ENCODE measurements at regions not wholly inside any gene's neighbourhood (a gene's known extent, or its start where the extent isn't known, plus 50 kb on each side); places are given as distances from the start of the nearest gene placed in this dataset.

DNA sequence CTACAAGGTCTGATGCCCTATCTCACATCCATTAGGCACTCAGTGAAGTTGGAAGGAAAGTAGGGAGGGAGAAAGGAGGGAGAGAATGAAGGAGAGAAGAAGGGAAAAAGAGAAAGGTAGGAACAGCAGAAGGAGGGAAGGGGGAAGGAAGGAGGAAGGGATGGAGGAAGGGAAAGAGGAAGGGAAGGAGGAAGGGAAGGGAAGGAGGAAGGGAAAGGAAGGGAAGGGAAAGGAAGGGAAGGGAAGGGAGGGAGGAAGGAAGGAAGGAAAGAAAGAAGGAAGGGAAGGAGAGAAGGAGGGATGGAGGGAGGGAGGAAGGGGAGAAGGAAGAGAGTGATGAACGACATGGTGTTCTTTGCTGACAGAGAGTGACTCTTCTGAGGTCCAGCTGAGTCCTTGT, 468.9 kb upstream of the MYT1L start:
- no peak for DNase-seq
- H3K4me1 ChIP-seq (ENCODE audit: control insufficient read depth, insufficient read depth, low read length) = no peaks in the 10 kb centered on the region
- Mint-ChIP-seq H3K27ac (no peak overlapping the region), H3K27me3 (ENCODE audit: insufficient read depth) (peaks cover 3% of the 10 kb centered on the region), H3K36me3 (ENCODE audit: low read depth) (no peaks in the 10 kb centered on the region), H3K9me3 (peaks cover 17% of the 10 kb centered on the region), H3K4me1 (no peaks in the 10 kb centered on the region), H3K4me3 (no peak overlapping the region)
- no peak overlapping the region for H3K4me3 ChIP-seq (ENCODE audit: low read length)
- no peaks in the 10 kb centered on the region for H3K36me3 ChIP-seq (ENCODE audit: control insufficient read depth, insufficient read depth, low read length)
- H3K9ac ChIP-seq (ENCODE audit: extremely low read depth, low read length, poor library complexity, severe bottlenecking) = no peak overlapping the region
- H3K9me3 ChIP-seq (ENCODE audit: control insufficient read depth, low read length) = peaks cover 13% of the 10 kb centered on the region
- TF ChIP-seq, protein P1, sequence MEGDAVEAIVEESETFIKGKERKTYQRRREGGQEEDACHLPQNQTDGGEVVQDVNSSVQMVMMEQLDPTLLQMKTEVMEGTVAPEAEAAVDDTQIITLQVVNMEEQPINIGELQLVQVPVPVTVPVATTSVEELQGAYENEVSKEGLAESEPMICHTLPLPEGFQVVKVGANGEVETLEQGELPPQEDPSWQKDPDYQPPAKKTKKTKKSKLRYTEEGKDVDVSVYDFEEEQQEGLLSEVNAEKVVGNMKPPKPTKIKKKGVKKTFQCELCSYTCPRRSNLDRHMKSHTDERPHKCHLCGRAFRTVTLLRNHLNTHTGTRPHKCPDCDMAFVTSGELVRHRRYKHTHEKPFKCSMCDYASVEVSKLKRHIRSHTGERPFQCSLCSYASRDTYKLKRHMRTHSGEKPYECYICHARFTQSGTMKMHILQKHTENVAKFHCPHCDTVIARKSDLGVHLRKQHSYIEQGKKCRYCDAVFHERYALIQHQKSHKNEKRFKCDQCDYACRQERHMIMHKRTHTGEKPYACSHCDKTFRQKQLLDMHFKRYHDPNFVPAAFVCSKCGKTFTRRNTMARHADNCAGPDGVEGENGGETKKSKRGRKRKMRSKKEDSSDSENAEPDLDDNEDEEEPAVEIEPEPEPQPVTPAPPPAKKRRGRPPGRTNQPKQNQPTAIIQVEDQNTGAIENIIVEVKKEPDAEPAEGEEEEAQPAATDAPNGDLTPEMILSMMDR (conservative IDR thresholded peaks at IDR 0.05) = no peak
- H3K27me3 ChIP-seq (ENCODE audit: control insufficient read depth, insufficient read depth, low read length, poor library complexity, severe bottlenecking) = no peaks in the 10 kb centered on the region
- no peak overlapping the region for H3K27ac ChIP-seq (ENCODE audit: low read depth, low read length)
- 50 to 74% methylated on average over 1 of the region's 1 CpG for WGBS, 2 experiments (ENCODE audit: insufficient coverage in 1 of 2, insufficient read length in 1 of 2)

DNA sequence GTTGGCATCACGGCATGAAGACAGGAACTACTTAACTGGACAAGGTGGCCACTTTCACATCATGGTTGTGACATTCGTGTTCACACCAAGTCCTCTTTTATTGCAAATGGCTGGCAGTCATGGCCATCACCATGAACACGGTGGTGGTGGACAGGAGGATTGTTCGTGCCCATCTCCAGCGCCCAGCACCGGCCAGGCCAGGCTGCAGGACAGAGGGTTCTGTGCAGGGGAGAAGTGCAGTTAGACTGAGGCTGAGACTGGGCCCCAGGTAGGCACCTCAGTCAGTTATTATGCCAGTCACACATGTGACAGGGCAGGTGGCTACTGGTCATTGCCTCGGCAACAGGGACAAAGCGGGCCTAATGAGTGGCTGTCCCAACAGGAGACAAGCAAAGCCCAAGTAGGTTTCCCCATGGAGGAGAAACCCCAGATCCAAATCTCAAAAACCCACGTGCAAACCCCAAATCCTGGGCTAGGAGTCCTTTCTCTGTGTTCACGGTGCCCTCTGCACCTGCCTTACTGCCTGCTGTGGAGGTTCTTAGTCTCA, 468.1 kb upstream of the MYT1L start:
- TF ChIP-seq, protein P1 (conservative IDR thresholded peaks at IDR 0.05) = no peak
- Histone ChIP-seq H3K27me3 (ENCODE audit: control insufficient read depth, insufficient read depth, low read length, poor library complexity, severe bottlenecking) (no peaks in the 10 kb centered on the region), H3K4me3 (ENCODE audit: low read length) (no peak overlapping the region), H3K4me1 (ENCODE audit: control insufficient read depth, insufficient read depth, low read length) (no peaks in the 10 kb centered on the region), H3K9ac (ENCODE audit: extremely low read depth, low read length, poor library complexity, severe bottlenecking) (no peak overlapping the region), H3K36me3 (ENCODE audit: control insufficient read depth, insufficient read depth, low read length) (no peaks in the 10 kb centered on the region), H3K9me3 (ENCODE audit: control insufficient read depth, low read length) (peaks cover 13% of the 10 kb centered on the region), H3K27ac (ENCODE audit: low read depth, low read length) (no peak overlapping the region)
- Mint-ChIP-seq H3K9me3 (peaks cover 17% of the 10 kb centered on the region), H3K27ac (no peak overlapping the region), H3K4me3 (no peak overlapping the region), H3K27me3 (ENCODE audit: insufficient read depth) (peaks cover 3% of the 10 kb centered on the region), H3K4me1 (no peaks in the 10 kb centered on the region), H3K36me3 (ENCODE audit: low read depth) (no peaks in the 10 kb centered on the region)
- WGBS, 2 experiments (ENCODE audit: insufficient coverage in 1 of 2, insufficient read length in 1 of 2) = 90 to 95% methylated on average over 9 to 10 of the region's 10 CpGs
- peak; percentile 22 for DNase-seq

DNA sequence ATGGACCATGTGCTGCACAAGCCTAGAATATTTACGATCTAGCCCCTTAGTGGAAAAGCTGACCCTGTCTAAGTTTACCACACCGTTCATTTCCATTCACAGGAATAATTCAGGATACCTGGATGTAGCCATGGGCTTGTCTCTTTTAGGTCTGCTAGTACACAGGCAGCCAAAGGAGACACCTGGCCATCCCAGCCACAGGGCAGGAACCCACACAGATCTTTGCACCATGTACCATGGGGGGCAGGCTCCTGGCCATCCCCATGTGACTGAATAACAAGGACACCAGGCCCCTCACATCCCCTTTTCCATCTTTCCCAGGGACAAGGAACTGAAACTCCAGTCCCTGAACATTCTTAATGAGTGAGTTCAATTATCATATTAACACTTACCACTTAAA, 467.3 kb upstream of the MYT1L start:
- Histone ChIP-seq H3K27me3 (ENCODE audit: control insufficient read depth, insufficient read depth, low read length, poor library complexity, severe bottlenecking) (no peaks in the 10 kb centered on the region), H3K27ac (ENCODE audit: low read depth, low read length) (no peak overlapping the region), H3K36me3 (ENCODE audit: control insufficient read depth, insufficient read depth, low read length) (no peaks in the 10 kb centered on the region), H3K4me1 (ENCODE audit: control insufficient read depth, insufficient read depth, low read length) (no peaks in the 10 kb centered on the region), H3K9me3 (ENCODE audit: control insufficient read depth, low read length) (peaks cover 13% of the 10 kb centered on the region), H3K9ac (ENCODE audit: extremely low read depth, low read length, poor library complexity, severe bottlenecking) (no peak overlapping the region), H3K4me3 (ENCODE audit: low read length) (no peak overlapping the region)
- H3K4me3 Mint-ChIP-seq = no peak overlapping the region
- H3K27ac Mint-ChIP-seq = no peak overlapping the region
- WGBS, 2 experiments (ENCODE audit: insufficient coverage in 1 of 2, insufficient read length in 1 of 2) = 89 to 100% methylated on average over 2 of the region's 2 CpGs
- no peaks in the 10 kb centered on the region for H3K4me1 Mint-ChIP-seq
- H3K9me3 Mint-ChIP-seq = peaks cover 16% of the 10 kb centered on the region
- peak; percentile 15 for DNase-seq
- TF ChIP-seq, protein P1 (conservative IDR thresholded peaks at IDR 0.05) = no peak
- peaks cover 3% of the 10 kb centered on the region for H3K27me3 Mint-ChIP-seq (ENCODE audit: insufficient read depth)
- H3K36me3 Mint-ChIP-seq (ENCODE audit: low read depth) = no peaks in the 10 kb centered on the region
